SK-N-SH treated with all-trans-retinoic acid at 6 μM for 48 hours (cell line): ENCODE measurements at regions not wholly inside any gene's neighbourhood (a gene's known extent, or its start where the extent isn't known, plus 50 kb on each side); places are given as distances from the start of the nearest gene placed in this dataset.

ENCODE experiments used
- ATAC-seq: fragments of 200-7000 bp; cut with Tn5 transposase; 3 replicates; pipeline ENCODE4 v1.9.1; 2020; ENCODE audit warnings: mild to moderate bottlenecking, moderate library complexity
- ARNTL ChIP-seq: fragments of 450-650 bp; formaldehyde crosslinking; IDR thresholded peaks from 2 replicates; pipeline ENCODE4 v1.5.0; 2020; ENCODE audit warnings: low read depth, mild to moderate bottlenecking, moderate library complexity, borderline replicate concordance
- BACH2 ChIP-seq: fragments of 250-450 bp; sonication (Bioruptor Pico); IDR thresholded peaks from 2 replicates; pipeline ENCODE4 v1.9.0; 2021; ENCODE audit warnings: mild to moderate bottlenecking, borderline replicate concordance
- CREB5 ChIP-seq: fragments of 250-450 bp; sonication (Bioruptor Pico); IDR thresholded peaks from 2 replicates; pipeline ENCODE4 v1.5.1; 2020; ENCODE audit warnings: low read depth, mild to moderate bottlenecking, moderate library complexity
- CSRNP3 ChIP-seq: fragments of 250-450 bp; sonication (Bioruptor Pico); IDR thresholded peaks from 2 replicates; pipeline ENCODE4 v1.5.1; 2021; ENCODE audit warnings: mild to moderate bottlenecking, moderate library complexity
- ESRRG ChIP-seq: fragments of 250-450 bp; sonication (Bioruptor Pico); IDR thresholded peaks from 2 replicates; pipeline ENCODE4 v1.6.1; 2021; ENCODE audit warnings: mild to moderate bottlenecking
- GLIS3 ChIP-seq: fragments of 250-450 bp; sonication (Bioruptor Pico); IDR thresholded peaks from 2 replicates; pipeline ENCODE4 v1.5.0; 2020; ENCODE audit warnings: mild to moderate bottlenecking, moderate library complexity
- ISL1 ChIP-seq: fragments of 250-450 bp; sonication (Bioruptor Pico); IDR thresholded peaks from 2 replicates; pipeline ENCODE4 v2.1.2; 2022; ENCODE audit warnings: mild to moderate bottlenecking, moderate library complexity
- OSR1 ChIP-seq: fragments of 250-450 bp; sonication (Bioruptor Pico); IDR thresholded peaks from 2 replicates; pipeline ENCODE4 v1.8.0; 2022; ENCODE audit warnings: moderate library complexity, mild to moderate bottlenecking, inconsistent platforms
- PPARA ChIP-seq: fragments of 250-450 bp; sonication (Bioruptor Pico); IDR thresholded peaks from 2 replicates; pipeline ENCODE4 v1.5.0; 2020; ENCODE audit warnings: mild to moderate bottlenecking, borderline replicate concordance
- RARB ChIP-seq: fragments of 250-450 bp; sonication (Bioruptor Pico); IDR thresholded peaks from 2 replicates; pipeline ENCODE4 v1.8.0; 2021; ENCODE audit warnings: mild to moderate bottlenecking, moderate library complexity
- SNAI2 ChIP-seq: fragments of 250-450 bp; sonication (Bioruptor Pico); IDR thresholded peaks from 2 replicates; pipeline ENCODE4 v1.5.0; 2020; ENCODE audit warnings: mild to moderate bottlenecking, moderate library complexity
- TCF4 ChIP-seq: fragments of 250-450 bp; sonication (Bioruptor Pico); IDR thresholded peaks from 2 replicates; pipeline ENCODE4 v1.8.0; 2021; ENCODE audit warnings: mild to moderate bottlenecking, moderate library complexity, borderline replicate concordance
- TOX ChIP-seq: fragments of 250-450 bp; sonication (Bioruptor Pico); IDR thresholded peaks from 2 replicates; pipeline ENCODE4 v1.8.0; 2021; ENCODE audit warnings: mild to moderate bottlenecking, moderate library complexity, borderline replicate concordance
- TSHZ2 ChIP-seq: fragments of 250-450 bp; sonication (Bioruptor Pico); IDR thresholded peaks from 2 replicates; pipeline ENCODE4 v1.5.0; 2020; ENCODE audit warnings: mild to moderate bottlenecking, moderate library complexity
- ZC3H10 ChIP-seq: fragments of 250-450 bp; sonication (Bioruptor Pico); IDR thresholded peaks from 2 replicates; pipeline ENCODE4 v1.5.1; 2021; ENCODE audit warnings: mild to moderate bottlenecking, moderate library complexity
- ZFP3 ChIP-seq: fragments of 250-450 bp; sonication (Bioruptor Pico); IDR thresholded peaks from 2 replicates; pipeline ENCODE4 v1.5.0; 2020; ENCODE audit warnings: mild to moderate bottlenecking, moderate library complexity
- ZNF565 ChIP-seq: fragments of 450-650 bp; formaldehyde crosslinking; conservative IDR thresholded peaks from 2 replicates; pipeline ENCODE4 v1.5.0; 2020; ENCODE audit warnings: low read depth, mild to moderate bottlenecking, moderate library complexity
- ZNF70 ChIP-seq: fragments of 450-650 bp; formaldehyde crosslinking; IDR thresholded peaks from 2 replicates; pipeline ENCODE4 v1.5.0; 2020; ENCODE audit warnings: mild to moderate bottlenecking, moderate library complexity
- ZNF8 ChIP-seq: fragments of 450-650 bp; formaldehyde crosslinking; IDR thresholded peaks from 2 replicates; pipeline ENCODE4 v1.5.0; 2020; ENCODE audit warnings: mild to moderate bottlenecking, moderate library complexity
- TF ChIP-seq, protein P1 (sequence below): fragments of 250-450 bp; sonication (Bioruptor Pico); IDR thresholded peaks from 2 replicates; pipeline ENCODE4 v1.8.0; 2020; ENCODE audit warnings: mild to moderate bottlenecking, moderate library complexity, borderline replicate concordance
- TF ChIP-seq, protein P2 (sequence below): fragments of 250-450 bp; sonication (Bioruptor Pico); IDR thresholded peaks from 2 replicates; pipeline ENCODE4 v1.8.0; 2021; ENCODE audit warnings: low read depth, mild to moderate bottlenecking, moderate library complexity, borderline replicate concordance

DNA sequence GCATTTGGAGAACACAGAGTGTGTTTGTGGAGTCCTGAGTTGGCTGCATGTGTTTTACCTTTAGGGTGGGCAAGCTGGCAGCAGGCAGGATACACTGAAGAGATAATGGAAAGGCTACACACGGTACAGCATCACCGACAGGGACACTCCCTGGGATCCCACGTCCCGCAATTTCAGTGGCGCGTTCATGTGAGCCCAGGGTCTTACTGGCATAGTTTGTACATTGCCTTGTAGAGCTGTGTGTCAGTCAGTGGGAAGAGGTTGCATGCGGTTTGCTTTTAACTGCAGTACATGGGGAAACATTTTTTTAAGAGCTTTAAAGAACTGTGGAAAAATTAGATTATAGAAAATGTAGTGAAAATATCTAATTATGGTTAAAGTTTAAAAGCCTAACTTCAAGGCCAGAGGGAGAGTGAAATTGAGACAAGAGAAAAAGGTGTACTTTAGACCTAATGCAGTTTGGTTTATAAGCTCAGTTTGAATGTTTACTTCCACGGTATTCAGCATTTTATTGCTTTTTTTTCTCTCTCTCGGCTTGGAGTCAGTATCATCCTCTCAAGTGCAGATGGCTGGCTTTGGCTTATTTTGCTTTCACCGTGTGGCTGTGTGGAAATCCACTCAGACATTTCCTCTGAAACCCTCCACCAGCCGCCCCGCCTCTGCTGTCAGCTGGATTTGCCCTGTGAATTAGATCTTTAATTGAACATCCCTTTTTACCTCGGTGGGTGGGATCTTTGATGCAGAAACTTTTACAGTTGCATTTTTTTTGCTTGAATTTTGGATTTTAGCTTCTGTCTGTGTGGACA, 364.2 kb upstream of the COBL start:
- ATAC-seq = no peak
- no peak for TF ChIP-seq ZNF565
- no peak for TF ChIP-seq CSRNP3 (CRISPR knock-in tag)
- TF ChIP-seq GLIS3 (CRISPR knock-in tag) = no peak
- no peak for TF ChIP-seq ZNF8 (CRISPR knock-in tag)
- TF ChIP-seq, protein P1, sequence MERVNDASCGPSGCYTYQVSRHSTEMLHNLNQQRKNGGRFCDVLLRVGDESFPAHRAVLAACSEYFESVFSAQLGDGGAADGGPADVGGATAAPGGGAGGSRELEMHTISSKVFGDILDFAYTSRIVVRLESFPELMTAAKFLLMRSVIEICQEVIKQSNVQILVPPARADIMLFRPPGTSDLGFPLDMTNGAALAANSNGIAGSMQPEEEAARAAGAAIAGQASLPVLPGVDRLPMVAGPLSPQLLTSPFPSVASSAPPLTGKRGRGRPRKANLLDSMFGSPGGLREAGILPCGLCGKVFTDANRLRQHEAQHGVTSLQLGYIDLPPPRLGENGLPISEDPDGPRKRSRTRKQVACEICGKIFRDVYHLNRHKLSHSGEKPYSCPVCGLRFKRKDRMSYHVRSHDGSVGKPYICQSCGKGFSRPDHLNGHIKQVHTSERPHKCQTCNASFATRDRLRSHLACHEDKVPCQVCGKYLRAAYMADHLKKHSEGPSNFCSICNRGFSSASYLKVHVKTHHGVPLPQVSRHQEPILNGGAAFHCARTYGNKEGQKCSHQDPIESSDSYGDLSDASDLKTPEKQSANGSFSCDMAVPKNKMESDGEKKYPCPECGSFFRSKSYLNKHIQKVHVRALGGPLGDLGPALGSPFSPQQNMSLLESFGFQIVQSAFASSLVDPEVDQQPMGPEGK (CRISPR knock-in tag) = no peak
- TF ChIP-seq ZFP3 (CRISPR knock-in tag) = no peak
- TF ChIP-seq OSR1 (CRISPR knock-in tag) = no peak
- TF ChIP-seq ESRRG (CRISPR knock-in tag) = no peak
- no peak for TF ChIP-seq RARB
- no peak for TF ChIP-seq ZNF70 (CRISPR knock-in tag)
- no peak for TF ChIP-seq PPARA (CRISPR knock-in tag)
- no peak for TF ChIP-seq TOX
- TF ChIP-seq SNAI2 = no peak
- TF ChIP-seq ARNTL (CRISPR knock-in tag) = no peak
- no peak for TF ChIP-seq ZC3H10

GRCh38 chr7:51679358-51679757, 362.7 kb upstream of the COBL start:
- TF ChIP-seq CSRNP3 (CRISPR knock-in tag) (no peak), ISL1 (CRISPR knock-in tag) (no peak), ZC3H10 (no peak), ZFP3 (CRISPR knock-in tag) (no peak), PPARA (CRISPR knock-in tag) (no peak), GLIS3 (CRISPR knock-in tag) (no peak), OSR1 (CRISPR knock-in tag) (no peak), ESRRG (CRISPR knock-in tag) (no peak), TCF4 (CRISPR knock-in tag) (no peak), BACH2 (CRISPR knock-in tag) (no peak), TSHZ2 (CRISPR knock-in tag) (no peak), TOX (no peak), SNAI2 (no peak), ZNF70 (CRISPR knock-in tag) (no peak), ZNF8 (CRISPR knock-in tag) (no peak), ARNTL (CRISPR knock-in tag) (no peak), CREB5 (no peak), ZNF565 (no peak)
- TF ChIP-seq, protein P2, sequence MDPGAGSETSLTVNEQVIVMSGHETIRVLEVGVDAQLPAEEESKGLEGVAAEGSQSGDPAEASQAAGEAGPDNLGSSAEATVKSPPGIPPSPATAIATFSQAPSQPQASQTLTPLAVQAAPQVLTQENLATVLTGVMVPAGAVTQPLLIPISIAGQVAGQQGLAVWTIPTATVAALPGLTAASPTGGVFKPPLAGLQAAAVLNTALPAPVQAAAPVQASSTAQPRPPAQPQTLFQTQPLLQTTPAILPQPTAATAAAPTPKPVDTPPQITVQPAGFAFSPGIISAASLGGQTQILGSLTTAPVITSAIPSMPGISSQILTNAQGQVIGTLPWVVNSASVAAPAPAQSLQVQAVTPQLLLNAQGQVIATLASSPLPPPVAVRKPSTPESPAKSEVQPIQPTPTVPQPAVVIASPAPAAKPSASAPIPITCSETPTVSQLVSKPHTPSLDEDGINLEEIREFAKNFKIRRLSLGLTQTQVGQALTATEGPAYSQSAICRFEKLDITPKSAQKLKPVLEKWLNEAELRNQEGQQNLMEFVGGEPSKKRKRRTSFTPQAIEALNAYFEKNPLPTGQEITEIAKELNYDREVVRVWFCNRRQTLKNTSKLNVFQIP (CRISPR knock-in tag) = no peak
- TF ChIP-seq, protein P1 (CRISPR knock-in tag) = no peak
- TF ChIP-seq, all 23 proteins: peak for 0

More at GRCh38 chr7:51679358-51679757, 362.7 kb upstream of the COBL start:
- ATAC-seq = no peak
